ENCODE measurements at regions not wholly inside any gene's neighbourhood (a gene's known extent, or its start where the extent isn't known, plus 50 kb on each side); places are given as distances from the start of the nearest gene placed in this dataset.
"Not testable (repeated sequence)": the region's sequence is repeated elsewhere in the genome, so short reads cannot be mapped to it uniquely, and the experiment has no call there.

DNA sequence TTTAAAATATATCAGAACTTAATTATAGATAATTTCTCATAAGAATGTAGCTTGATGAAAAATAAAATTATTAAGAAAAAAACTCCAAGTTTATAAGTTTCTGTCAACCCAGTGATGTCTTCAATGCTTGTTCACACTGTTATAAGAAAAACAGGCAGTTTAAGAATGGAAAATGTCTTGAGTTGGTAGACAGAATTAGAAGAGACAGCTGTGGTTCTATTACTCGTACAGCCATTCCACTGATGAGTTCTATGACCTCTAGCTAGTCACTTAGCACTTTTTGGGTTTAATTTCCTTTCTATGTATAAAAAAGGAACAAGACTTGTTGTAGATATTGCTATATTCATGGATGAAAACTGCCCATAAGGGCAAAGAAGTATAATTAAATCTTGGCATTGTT, 1013.1 kb upstream of the ATXN8OS start:
- DNase-seq (ENCODE audit: low spot score): no peak

DNA sequence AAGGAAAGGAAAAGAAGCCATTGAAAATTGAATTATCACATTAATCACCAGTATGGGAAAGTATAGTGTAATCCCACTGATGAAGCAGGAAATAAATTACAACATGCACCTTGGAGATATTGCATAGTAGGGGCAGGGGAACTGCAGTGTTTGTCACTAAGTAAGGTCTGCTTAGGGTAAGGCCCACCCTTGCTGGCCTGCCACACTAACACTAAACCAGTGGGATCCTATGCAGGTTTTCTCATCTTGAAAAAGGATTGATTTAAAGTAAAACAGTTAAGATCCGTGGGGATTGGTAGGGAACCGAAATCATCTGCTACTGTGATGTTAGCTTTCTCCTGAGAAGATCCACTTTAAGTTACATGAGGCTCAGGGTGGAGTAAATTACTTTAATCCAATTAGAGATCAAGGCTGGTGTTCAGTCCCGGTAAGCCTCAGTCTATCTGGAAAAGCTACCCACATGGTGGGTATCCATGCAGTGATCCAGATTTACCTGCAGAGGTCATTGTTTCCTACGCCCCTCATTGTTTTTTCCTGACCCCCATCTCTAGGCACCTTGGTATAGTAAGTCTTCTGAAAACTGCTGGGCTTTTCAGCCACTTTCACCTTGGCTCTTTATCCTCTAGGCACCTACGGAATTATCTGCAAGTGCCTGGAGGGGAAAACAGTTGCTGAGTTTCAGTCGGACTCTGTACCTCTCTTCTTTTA, 1014.9 kb upstream of the ATXN8OS start:
- no peak for DNase-seq (ENCODE audit: low spot score)

DNA sequence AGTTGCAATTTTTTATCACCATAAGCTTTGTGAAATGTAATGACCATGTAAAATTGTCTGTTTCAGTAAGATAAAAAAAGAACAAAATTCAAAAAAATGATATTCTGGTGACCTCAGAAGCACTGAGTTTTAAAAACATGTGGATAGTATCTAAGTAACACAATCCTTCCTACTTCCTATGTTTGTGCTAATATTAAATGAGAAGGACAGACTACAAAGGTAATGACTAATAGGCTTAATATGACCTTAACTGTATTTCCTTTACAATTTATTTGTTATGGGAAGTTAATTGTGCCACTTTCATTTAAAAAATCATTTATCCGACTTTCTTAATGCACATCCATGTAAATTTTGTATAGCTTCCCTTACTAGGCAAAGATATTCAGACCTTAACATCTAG, 1030.4 kb upstream of the ATXN8OS start:
- DNase-seq (ENCODE audit: low spot score): no peak

GRCh38 chr13:69069554-69070133, 1038.0 kb upstream of the ATXN8OS start:
- no peak for DNase-seq (ENCODE audit: low spot score)

DNA sequence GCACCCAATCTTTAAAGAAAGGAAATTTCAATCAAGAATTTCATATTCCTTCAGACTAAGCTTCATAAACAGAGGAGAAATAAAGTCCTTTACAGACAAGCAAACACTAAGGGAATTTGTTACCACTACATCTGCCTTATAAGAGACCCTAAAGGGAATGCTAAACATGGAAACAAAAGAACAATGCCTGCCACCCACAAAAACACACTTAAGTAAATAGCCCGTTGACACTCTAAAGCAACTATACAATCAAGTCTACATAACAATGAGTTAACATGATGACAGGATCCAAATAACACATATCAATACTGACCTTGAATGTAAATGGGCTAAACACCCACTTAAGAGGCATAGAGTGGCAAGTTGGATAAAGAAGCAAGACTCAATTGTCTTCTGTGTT, 1056.9 kb upstream of the ATXN8OS start:
- DNase-seq (ENCODE audit: low spot score): no peak

DNA sequence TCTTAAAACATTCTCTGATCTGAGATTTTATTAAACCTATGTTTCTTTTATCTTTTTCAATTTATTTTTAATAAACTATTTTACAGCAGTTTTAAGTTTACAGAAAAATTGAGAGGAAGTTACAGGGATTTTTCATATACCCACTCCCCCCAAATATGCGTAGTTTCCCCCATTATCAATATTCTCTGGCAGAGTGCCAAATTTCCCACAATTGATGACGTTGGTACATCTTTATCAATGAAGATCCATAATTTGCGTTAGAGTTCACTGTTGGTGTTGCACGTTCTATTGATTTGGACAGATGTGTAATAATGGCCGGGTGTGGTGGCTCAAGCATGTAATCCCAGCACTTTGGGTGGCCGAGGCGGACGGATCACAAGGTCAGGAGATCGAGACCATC, 1063.0 kb upstream of the ATXN8OS start:
- DNase-seq (ENCODE audit: low spot score): no peak

GRCh38 chr13:69040898-69041297, 1066.7 kb upstream of the ATXN8OS start:
- no peak for DNase-seq (ENCODE audit: low spot score)

DNA sequence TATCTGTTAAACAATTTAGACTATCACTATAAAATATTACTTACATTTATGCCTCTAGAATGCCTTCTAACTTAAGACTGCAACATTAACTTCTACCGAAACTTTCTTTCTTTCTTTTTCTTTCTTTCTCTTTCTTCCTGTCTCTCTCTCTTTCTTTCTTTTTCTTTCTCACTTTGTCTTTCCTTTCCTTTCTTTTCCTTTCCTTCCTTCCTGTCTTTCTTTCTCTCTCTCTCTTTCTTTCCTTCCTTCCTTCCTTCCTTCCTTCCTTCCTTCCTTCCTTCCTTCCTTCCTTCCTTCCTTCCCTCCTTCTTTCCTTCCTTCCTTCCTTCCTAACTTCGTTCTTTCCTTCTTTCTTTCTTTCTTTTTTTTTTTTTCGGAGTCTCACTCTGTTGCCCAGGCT, 1071.9 kb upstream of the ATXN8OS start:
- DNase-seq (ENCODE audit: low spot score): no peak

DNA sequence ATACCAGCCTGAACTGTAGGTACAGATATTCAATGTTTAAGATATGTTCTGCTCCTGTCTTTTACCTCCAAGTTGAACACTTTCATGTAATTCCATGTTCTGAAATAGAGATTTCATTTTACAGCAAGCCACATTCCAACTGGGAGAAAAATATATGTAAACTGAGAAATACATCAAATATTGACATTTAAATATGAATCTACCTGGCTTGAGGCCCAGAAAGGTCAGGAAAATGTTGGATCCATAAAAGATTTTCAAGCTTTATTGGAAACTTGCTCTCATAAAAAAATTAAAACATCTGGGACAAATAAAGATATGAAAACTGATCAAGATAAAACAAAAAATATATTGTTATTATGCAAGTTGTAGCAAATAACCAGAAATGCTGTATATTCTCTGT, 1078.7 kb upstream of the ATXN8OS start:
- DNase-seq (ENCODE audit: low spot score): no peak

DNA sequence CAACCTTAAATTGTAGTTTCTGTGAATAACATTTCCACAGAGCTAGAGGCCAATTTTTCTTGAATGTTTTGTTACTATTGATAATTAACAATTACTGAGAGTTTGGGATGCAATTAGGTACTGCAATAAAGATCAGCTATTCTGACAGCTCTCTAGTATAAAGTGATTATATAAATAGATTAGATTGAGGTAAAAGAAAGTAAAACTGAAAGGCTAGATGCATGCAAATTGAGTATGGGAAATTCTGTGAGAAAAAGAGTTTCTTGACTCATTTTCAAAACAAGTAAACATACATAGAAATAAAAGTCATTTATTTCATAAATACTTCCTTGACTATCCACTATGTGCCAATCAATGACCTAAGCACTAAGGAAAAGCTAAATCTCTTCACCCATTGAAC, 1087.5 kb upstream of the ATXN8OS start:
- DNase-seq (ENCODE audit: low spot score): no peak

GRCh38 chr13:69018173-69018572, 1089.5 kb upstream of the ATXN8OS start:
- not testable (repeated sequence) for DNase-seq (ENCODE audit: low spot score)

DNA sequence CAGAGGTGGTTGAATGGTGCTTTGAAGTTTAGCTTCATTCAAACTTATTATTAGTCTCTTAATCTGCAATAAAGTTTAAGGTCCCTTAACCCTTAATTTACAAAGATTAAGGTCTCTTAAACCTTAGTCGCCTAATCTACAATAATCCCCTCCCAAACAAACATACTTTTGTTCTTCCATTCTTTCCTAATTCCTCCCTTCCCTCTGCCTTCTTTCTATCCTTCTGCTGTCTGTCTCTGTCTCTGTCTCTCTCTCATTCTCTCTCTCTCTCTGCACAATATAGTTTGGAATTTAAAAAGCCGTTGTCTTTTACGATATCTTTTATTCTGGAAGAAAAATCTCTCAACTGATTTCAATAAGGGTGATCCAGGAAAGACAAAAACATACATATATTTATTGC, 1096.8 kb upstream of the ATXN8OS start:
- DNase-seq (ENCODE audit: low spot score): no peak

DNA sequence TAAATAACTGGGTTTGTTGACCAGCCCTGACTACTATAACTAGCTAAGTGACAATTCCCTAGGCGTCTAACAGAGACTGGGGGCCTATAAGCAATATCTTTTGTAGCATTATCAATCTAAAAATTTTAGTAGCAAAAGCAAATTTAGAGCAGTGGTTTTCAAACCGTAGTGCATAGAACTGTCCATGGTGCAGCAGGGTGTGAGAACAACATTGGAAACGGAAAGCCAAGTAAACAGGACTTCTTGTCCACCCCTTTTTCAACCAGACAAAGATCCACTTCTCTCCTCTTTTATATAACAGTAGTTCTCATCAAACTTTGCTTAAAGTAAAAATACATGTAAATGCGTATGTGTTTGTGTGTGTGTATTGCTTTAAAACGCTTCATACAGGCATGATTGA, 1099.1 kb upstream of the ATXN8OS start:
- no peak for DNase-seq (ENCODE audit: low spot score)

- no peak for DNase-seq (ENCODE audit: low spot score)
Observed at GRCh38 chr13:68998056-68998455, 1109.6 kb upstream of the ATXN8OS start.

- DNase-seq (ENCODE audit: low spot score): no peak
Observed at GRCh38 chr13:68996668-68997025, 1111.0 kb upstream of the ATXN8OS start.

GRCh38 chr13:68995972-68996667, 1111.5 kb upstream of the ATXN8OS start:
- DNase-seq (ENCODE audit: low spot score): no peak

- DNase-seq (ENCODE audit: low spot score): no peak
Observed at GRCh38 chr13:68993154-68993553, 1114.5 kb upstream of the ATXN8OS start.

DNA sequence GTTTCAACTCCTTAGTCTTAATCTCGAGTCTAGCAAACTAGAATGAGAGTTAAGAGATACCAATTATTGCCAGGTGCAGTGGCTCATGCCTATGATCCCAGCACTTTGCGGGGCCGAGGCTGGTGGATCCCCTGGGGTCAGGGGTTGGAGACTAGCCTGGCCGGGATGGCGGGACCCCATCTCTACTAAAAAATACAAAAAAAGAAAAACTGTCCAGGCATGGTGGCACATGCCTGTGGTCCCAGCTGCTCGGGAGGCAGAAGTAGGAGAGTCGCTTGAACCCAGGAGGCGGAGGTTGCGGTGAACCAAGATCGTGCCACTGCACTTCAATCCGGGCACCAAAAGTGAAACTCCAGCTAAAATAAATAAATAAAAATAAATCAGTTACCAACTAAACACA, 1119.5 kb upstream of the ATXN8OS start:
- DNase-seq (ENCODE audit: low spot score): no peak

GRCh38 chr13:68987585-68987984, 1120.0 kb upstream of the ATXN8OS start:
- DNase-seq (ENCODE audit: low spot score): no peak

DNA sequence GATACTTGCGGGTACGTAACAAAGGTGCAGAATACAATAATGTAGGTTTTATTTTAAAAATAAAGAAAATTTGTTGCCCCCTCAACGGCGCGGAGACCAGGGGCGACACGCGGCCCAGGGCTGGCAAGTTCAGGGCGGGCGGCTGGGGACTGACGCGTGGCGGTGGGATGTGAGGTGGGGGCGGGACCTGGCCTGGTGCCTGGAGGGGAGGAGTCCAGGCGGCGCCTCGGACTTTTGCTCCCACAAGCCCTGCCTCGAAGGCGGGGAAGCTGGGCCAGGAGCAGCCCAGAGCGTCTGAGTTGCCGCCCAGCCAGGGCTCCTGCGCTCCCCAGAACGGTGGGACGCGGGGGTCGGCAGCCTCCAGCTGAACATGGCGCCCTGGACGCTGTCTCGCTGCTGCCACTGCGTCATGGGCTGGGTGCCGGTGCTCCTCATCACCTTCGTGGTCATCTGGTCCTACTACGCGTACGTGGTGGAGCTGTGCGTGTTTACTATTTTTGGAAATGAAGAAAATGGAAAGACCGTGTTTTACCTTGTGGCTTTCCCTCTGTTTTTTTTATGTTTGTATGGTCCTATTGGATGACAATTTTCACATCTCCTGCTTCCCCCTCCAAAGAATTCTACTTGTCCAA, 1122.8 kb upstream of the ATXN8OS start:
- DNase-seq (ENCODE audit: low spot score): no peak

DNA sequence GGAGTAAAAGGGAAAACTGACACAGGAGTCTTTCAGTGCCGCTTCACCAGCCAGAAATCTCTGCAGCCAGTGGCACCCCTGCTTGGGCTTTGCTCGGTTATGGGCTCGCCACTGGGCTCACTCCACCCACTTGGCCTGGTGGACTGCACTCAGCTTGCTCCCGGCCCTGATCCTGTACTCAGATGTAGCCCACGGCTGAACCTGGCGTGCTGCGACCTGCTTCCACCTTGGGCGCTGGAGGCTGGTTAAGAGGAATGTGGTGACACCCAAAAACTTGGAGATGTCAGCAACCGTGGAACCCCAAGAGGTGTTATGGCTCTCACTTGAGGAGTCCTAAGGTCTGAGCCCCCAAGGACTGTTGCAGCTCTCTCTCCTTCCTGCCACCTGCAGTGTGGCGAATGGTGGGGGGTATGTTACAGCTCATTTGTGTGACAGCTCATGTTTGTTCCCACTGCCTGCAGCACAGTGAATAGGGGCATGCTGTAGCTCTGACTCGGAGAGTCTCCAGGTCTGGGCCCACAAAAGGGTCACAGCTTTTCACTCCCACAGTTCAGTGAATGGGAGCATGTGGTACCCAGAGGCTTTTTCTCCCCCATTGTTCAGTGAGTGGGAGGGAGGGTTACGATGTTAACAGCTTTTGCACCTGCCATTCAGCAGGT, 1124.5 kb upstream of the ATXN8OS start:
- DNase-seq (ENCODE audit: low spot score): no peak

DNA sequence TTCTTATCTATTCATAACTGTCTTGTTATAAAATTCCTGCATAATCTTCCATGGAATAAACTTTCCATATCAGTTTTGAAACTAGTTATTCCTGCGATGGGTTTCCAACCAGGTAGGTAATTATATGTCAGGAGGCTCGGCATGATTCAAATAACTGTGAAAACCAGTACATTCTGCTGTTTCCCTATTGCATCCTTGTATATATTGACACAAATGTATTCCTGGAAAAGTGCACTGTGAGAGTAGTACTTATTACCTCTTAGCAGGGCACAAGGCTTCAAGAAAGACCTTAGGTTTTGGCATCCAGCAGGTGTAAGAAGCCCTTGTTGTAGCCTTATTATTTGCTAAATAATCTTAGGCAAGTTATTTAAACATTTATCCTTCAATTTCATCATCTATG, 1131.3 kb upstream of the ATXN8OS start:
- DNase-seq (ENCODE audit: low spot score): no peak

DNA sequence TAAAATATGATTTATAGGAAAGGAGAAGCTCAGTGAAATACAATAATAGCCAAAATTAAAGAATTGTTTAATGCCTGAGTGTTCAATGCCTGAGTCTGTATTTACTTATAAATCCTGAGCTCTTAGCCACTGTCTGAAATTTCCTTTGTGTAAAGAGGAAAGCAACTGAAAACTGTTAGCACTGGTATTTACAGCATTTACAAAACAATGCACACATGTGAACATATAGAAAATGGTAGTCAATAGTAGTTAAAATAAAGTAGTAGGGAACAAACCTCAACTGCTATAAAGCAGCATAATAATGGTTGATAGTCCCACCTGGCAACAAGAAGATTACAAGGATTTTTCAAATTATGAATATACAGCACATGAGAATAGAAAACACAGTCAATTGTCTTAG, 1137.1 kb upstream of the ATXN8OS start:
- DNase-seq (ENCODE audit: low spot score): no peak
